ENCODE measurements at regions not wholly inside any gene's neighbourhood (a gene's known extent, or its start where the extent isn't known, plus 50 kb on each side); places are given as distances from the start of the nearest gene placed in this dataset.

DNA sequence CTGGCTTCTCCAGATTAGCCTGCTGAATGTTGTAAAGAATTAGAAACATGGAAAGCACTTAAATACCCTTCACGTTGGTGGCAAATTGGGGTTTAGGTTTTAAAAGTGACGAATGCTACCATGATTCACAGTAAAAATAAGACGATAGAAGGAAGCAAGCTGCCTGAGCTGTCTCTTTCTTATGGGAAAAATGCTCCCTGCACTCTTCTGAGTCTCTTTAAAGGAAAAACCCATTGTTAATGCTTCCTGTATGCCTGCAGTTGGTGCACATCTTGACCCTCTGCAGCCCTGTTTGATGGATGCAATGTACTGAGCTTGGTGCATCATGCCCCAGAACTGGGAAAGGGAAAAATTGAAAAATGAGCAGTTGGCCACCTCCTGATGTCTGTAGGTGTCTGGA lies 258.6 kb upstream of the RASGRP1 start:
- H3K27ac Mint-ChIP-seq (ENCODE audit: unreplicated experiment), result no peak overlapping the region
- BruUV-seq (replicated peaks), result no TSS peak
- peaks cover 5% of the 10 kb centered on the region for H3K27me3 Mint-ChIP-seq (ENCODE audit: insufficient read depth, unreplicated experiment)
- POLR2A ChIA-PET, result no interaction called here
- CTCF ChIA-PET, result no interaction called here
- no peaks in the 10 kb centered on the region for H3K9me3 Mint-ChIP-seq (ENCODE audit: unreplicated experiment)
- no peaks in the 10 kb centered on the region for H3K4me1 Mint-ChIP-seq (ENCODE audit: low read depth, unreplicated experiment)
- no peaks in the 10 kb centered on the region for H3K27me3 ChIP-seq (replicated peaks; ENCODE audit: control insufficient read depth, insufficient read depth, low read length)
- H3K36me3 Mint-ChIP-seq (ENCODE audit: insufficient read depth, unreplicated experiment), result no peaks in the 10 kb centered on the region
- H3K9me3 ChIP-seq, result no peaks in the 10 kb centered on the region
- no peaks in the 10 kb centered on the region for H3K36me3 ChIP-seq (ENCODE audit: control insufficient read depth, insufficient read depth, low read length)
- TF ChIP-seq, protein P1, sequence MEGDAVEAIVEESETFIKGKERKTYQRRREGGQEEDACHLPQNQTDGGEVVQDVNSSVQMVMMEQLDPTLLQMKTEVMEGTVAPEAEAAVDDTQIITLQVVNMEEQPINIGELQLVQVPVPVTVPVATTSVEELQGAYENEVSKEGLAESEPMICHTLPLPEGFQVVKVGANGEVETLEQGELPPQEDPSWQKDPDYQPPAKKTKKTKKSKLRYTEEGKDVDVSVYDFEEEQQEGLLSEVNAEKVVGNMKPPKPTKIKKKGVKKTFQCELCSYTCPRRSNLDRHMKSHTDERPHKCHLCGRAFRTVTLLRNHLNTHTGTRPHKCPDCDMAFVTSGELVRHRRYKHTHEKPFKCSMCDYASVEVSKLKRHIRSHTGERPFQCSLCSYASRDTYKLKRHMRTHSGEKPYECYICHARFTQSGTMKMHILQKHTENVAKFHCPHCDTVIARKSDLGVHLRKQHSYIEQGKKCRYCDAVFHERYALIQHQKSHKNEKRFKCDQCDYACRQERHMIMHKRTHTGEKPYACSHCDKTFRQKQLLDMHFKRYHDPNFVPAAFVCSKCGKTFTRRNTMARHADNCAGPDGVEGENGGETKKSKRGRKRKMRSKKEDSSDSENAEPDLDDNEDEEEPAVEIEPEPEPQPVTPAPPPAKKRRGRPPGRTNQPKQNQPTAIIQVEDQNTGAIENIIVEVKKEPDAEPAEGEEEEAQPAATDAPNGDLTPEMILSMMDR (IDR thresholded peaks at IDR 0.05; ENCODE audit: insufficient read depth in 1 of 2, low read depth in 1 of 2, low read length in 1 of 2, severe bottlenecking in 1 of 2, unreplicated experiment in 1 of 2), result no peak
- no peaks in the 10 kb centered on the region for H3K4me1 ChIP-seq
- no peak overlapping the region for H3K4me3 ChIP-seq (ENCODE audit: low read depth, low read length)
- DNase-seq, result no peak
- no peak overlapping the region for H3K4me3 Mint-ChIP-seq (ENCODE audit: unreplicated experiment)
- intact Hi-C loops (cut with micrococcal nuclease; ENCODE audit: unreplicated experiment), result no loop called here

GRCh38 chr15:38824719-38825118 lies 260.1 kb upstream of the RASGRP1 start:
- Mint-ChIP-seq H3K4me1 (ENCODE audit: low read depth, unreplicated experiment) (no peaks in the 10 kb centered on the region), H3K4me3 (ENCODE audit: unreplicated experiment) (no peak overlapping the region), H3K27me3 (ENCODE audit: insufficient read depth, unreplicated experiment) (peaks cover 5% of the 10 kb centered on the region), H3K9me3 (ENCODE audit: unreplicated experiment) (no peaks in the 10 kb centered on the region), H3K36me3 (ENCODE audit: insufficient read depth, unreplicated experiment) (no peaks in the 10 kb centered on the region), H3K27ac (ENCODE audit: unreplicated experiment) (no peak overlapping the region)
- TF ChIP-seq, protein P1 (IDR thresholded peaks at IDR 0.05; ENCODE audit: insufficient read depth in 1 of 2, low read depth in 1 of 2, low read length in 1 of 2, severe bottlenecking in 1 of 2, unreplicated experiment in 1 of 2), result no peak
- Histone ChIP-seq H3K9me3 (no peaks in the 10 kb centered on the region), H3K36me3 (ENCODE audit: control insufficient read depth, insufficient read depth, low read length) (no peaks in the 10 kb centered on the region), H3K4me3 (ENCODE audit: low read depth, low read length) (no peak overlapping the region), H3K27me3 (replicated peaks; ENCODE audit: control insufficient read depth, insufficient read depth, low read length) (no peaks in the 10 kb centered on the region), H3K4me1 (no peaks in the 10 kb centered on the region)
- no TSS peak for BruUV-seq (replicated peaks)
- ChIA-PET POLR2A (no interaction called here), CTCF (no interaction called here)
- DNase-seq, result no peak
- intact Hi-C loops (cut with micrococcal nuclease; ENCODE audit: unreplicated experiment), result no loop called here

DNA sequence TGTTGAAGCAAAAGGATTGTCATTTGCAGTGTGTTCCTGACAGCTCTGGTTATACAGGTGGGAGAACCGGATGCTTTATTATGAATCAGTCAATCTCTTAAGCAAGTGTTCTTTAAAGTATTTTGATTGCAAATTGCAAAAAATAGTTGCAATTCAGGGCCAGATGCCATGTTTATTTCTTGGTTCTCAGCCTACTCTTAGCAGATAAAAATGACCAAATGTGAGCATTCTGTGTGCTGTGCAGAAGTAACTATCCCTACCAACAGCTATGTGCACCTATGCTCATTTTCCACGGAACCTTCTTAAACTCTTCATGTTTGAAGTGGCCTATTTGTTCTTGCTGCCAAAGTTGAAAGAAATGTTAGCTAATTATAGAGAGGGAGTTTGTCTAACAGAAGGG lies 262.3 kb upstream of the RASGRP1 start:
- H3K27me3 Mint-ChIP-seq (ENCODE audit: insufficient read depth, unreplicated experiment), result peaks cover 5% of the 10 kb centered on the region
- CTCF ChIA-PET, result no interaction called here
- H3K27me3 ChIP-seq (replicated peaks; ENCODE audit: control insufficient read depth, insufficient read depth, low read length), result no peaks in the 10 kb centered on the region
- no peak for DNase-seq
- BruUV-seq (replicated peaks), result no TSS peak
- TF ChIP-seq, protein P1 (IDR thresholded peaks at IDR 0.05; ENCODE audit: insufficient read depth in 1 of 2, low read depth in 1 of 2, low read length in 1 of 2, severe bottlenecking in 1 of 2, unreplicated experiment in 1 of 2), result no peak
- H3K4me1 ChIP-seq, result no peaks in the 10 kb centered on the region
- no peaks in the 10 kb centered on the region for H3K4me1 Mint-ChIP-seq (ENCODE audit: low read depth, unreplicated experiment)
- intact Hi-C loops (cut with micrococcal nuclease; ENCODE audit: unreplicated experiment), result no loop called here
- no peak overlapping the region for H3K4me3 ChIP-seq (ENCODE audit: low read depth, low read length)
- H3K4me3 Mint-ChIP-seq (ENCODE audit: unreplicated experiment), result no peak overlapping the region
- no peaks in the 10 kb centered on the region for H3K9me3 Mint-ChIP-seq (ENCODE audit: unreplicated experiment)
- H3K27ac Mint-ChIP-seq (ENCODE audit: unreplicated experiment), result no peak overlapping the region
- H3K36me3 ChIP-seq (ENCODE audit: control insufficient read depth, insufficient read depth, low read length), result no peaks in the 10 kb centered on the region
- POLR2A ChIA-PET, result no interaction called here
- H3K9me3 ChIP-seq, result no peaks in the 10 kb centered on the region
- H3K36me3 Mint-ChIP-seq (ENCODE audit: insufficient read depth, unreplicated experiment), result no peaks in the 10 kb centered on the region

Measured in Caco-2 (cell line).